ENCODE measurements at regions not wholly inside any gene's neighbourhood (a gene's known extent, or its start where the extent isn't known, plus 50 kb on each side); places are given as distances from the start of the nearest gene placed in this dataset.

- DNase-seq (ENCODE audit: extremely low read depth, insufficient read length): no peak
- TF ChIP-seq CTCF (IDR thresholded peaks at IDR 0.05; ENCODE audit: insufficient read depth, low read length, poor library complexity, severe bottlenecking): no peak
- H3K4me3 ChIP-seq (replicated peaks; ENCODE audit: low read depth, low read length): no peak overlapping the region
- no peaks in the 10 kb centered on the region for H3K36me3 ChIP-seq (ENCODE audit: control insufficient read depth, insufficient read depth, low read length)
- H3K27me3 ChIP-seq (replicated peaks; ENCODE audit: control insufficient read depth, insufficient read depth, low read length): no peaks in the 10 kb centered on the region
Measured at GRCh38 chr3:195013411-195014361, 257.3 kb downstream of the XXYLT1 start.

- no peak for TF ChIP-seq CTCF (IDR thresholded peaks at IDR 0.05; ENCODE audit: insufficient read depth, low read length, poor library complexity, severe bottlenecking)
- DNase-seq (ENCODE audit: extremely low read depth, insufficient read length): no peak
- Histone ChIP-seq H3K27me3 (replicated peaks; ENCODE audit: control insufficient read depth, insufficient read depth, low read length) (no peaks in the 10 kb centered on the region; the same call in 1 of the 2 replicates), H3K36me3 (ENCODE audit: control insufficient read depth, insufficient read depth, low read length) (no peaks in the 10 kb centered on the region), H3K4me3 (replicated peaks; ENCODE audit: low read depth, low read length) (no peak overlapping the region)
Measured at GRCh38 chr3:195015021-195015420, 255.9 kb downstream of the XXYLT1 start.

- H3K4me3 ChIP-seq (replicated peaks; ENCODE audit: low read depth, low read length): no peak overlapping the region
- DNase-seq (ENCODE audit: extremely low read depth, insufficient read length): no peak
- no peaks in the 10 kb centered on the region; the same call in 1 of the 2 replicates for H3K27me3 ChIP-seq (replicated peaks; ENCODE audit: control insufficient read depth, insufficient read depth, low read length)
- no peaks in the 10 kb centered on the region for H3K36me3 ChIP-seq (ENCODE audit: control insufficient read depth, insufficient read depth, low read length)
- TF ChIP-seq CTCF (IDR thresholded peaks at IDR 0.05; ENCODE audit: insufficient read depth, low read length, poor library complexity, severe bottlenecking): no peak
Measured at GRCh38 chr3:195017151-195017550, 253.8 kb downstream of the XXYLT1 start.
